DLD1 (cell line): ENCODE measurements at regions not wholly inside any gene's neighbourhood (a gene's known extent, or its start where the extent isn't known, plus 50 kb on each side); places are given as distances from the start of the nearest gene placed in this dataset.

Experiments
- in situ Hi-C: cut with HindIII; loops from 2 replicates; pipeline ENCODE4 v1.10.0; 2017; ENCODE audit warnings: low sequenced_read_pairs

DNA sequence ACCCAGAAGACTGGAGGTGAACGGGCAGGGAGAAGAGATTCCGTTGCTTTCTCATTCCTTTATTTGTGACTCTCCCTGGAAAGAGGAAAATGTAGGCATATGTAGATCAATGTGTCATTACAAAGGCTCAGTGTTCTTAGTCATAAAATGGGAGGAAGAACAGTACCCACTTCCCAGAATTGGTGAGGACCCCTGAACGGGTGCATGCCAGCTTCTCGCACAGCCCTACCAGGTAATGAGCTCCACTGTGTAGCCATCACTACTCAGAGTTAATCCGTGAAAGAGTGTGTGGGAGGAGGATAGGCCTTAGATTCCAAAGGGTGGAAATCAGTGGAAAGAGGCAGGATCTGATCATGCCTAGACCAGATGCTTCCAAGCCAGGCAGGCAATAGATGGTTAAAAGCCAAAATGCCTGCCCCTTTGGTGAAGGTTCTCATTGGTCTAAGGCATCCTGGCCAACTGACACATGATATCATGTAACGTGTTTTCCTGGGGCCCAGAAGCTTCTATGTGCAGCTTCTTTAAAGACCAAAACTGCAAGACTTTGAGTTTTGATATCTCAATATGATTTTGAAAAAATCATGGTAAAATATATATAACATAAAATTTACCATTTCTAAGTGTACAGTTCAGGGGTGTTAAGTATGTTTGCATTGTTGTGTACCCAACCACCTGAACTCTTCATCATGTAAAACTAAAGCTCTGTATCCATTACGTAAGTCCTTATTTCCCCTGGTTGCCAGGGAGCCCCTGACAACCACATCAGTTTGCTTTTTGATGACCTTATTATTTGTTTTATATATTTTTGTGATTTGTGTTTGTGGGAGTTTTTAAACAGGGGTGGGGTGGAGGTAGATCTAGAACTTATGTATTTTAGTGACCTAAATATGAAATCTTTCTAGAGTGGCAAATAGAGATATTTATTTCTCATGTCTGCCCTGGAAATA lies 402.2 kb upstream of the CFAP20DC start:
- in situ Hi-C loops, result no loop called here

DNA sequence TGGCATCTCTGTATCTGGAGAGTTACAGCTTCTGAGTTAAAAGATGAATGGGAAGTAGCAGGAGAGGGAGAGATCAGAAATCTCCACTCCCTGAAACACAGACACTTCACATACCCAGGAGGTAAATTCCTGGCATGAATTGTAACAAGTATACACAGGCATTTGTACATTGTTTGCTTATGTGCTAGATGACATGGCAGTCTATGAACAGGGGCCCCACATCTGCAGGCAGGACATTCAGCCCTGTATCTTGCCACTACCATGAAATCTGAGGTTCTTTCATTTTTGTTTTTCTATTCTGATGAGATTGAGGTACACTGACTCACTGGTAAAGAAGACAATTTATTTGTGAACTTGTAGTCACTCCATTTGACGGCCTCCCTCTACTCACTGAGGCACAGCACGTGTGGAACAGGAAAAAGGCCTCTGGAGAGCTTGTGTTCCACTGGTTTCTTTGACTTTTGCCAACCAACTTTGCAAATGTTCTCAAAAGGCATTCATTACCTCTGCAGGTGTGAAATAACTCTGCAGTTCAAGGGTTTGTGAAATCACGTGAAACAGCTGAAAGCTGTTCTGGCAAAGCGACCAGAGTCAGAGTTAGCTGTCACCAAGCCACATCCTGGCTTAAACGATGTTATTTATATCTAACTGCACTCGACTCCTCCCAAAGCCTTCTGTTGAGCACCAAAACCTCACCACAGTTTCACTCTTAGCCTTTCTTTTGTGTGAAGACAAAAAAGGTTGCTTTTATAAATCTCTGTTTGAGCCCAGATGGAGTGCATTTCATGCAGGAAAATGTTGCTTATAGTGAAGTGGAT lies 401.3 kb upstream of the CFAP20DC start:
- in situ Hi-C loops, result no loop called here

- in situ Hi-C loops, result no loop called here
Observed at GRCh38 chr3:59450437-59450836, 400.6 kb upstream of the CFAP20DC start.

DNA sequence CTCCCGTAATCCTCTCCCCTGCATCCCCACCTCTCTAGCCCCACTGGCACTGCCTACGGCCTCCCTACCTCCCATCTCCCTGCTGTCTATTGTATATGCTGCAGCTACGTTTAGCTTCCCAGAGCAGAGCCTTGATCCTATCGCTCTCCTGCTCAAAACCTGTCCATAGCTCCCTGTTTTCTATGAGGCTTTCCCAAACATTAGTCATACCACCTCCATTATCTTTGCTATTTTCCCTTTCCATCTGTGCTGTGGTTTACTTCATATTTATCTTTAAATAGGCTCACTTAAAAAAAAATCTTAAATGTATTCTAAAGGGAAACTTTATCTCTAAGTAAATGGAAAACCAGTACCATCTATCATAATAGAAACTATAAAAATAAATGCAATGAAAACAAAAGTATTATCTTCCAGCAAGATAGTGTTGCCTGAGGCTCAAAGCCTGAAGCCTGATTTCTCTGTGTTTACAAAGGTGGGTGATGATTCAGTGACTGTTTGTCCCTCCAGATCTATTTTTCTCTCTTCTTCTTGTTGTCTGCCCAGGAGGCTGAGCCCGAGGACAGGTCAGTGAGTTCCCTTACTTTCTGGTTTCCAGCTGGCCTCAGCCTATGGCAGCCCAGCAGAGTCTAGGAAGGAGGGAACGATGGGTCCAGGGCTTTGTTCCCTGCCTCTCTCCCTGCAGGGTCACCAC lies 397.1 kb upstream of the CFAP20DC start:
- in situ Hi-C loops, result no loop called here

DNA sequence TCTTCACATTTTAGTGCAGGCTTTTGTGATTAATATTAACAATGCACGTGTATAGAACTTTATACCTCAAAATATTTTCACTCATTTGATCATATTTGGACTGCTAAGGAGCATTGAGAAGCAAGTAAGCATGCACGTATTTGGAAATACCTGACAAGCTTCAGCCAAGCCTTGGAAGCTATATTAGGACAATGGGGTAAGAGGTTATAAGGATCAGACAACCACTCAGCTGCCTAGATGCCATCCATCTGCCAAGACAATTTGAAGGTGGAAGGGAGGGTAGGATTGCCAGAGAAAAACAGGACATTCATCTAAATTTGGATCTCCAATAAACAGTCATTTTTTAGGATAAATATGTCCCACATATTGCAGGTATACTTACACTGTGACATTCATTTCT lies 394.9 kb upstream of the CFAP20DC start:
- in situ Hi-C loops, result no loop called here

- in situ Hi-C loops, result no loop called here
Observed at GRCh38 chr3:59444294-59444671, 394.5 kb upstream of the CFAP20DC start.

DNA sequence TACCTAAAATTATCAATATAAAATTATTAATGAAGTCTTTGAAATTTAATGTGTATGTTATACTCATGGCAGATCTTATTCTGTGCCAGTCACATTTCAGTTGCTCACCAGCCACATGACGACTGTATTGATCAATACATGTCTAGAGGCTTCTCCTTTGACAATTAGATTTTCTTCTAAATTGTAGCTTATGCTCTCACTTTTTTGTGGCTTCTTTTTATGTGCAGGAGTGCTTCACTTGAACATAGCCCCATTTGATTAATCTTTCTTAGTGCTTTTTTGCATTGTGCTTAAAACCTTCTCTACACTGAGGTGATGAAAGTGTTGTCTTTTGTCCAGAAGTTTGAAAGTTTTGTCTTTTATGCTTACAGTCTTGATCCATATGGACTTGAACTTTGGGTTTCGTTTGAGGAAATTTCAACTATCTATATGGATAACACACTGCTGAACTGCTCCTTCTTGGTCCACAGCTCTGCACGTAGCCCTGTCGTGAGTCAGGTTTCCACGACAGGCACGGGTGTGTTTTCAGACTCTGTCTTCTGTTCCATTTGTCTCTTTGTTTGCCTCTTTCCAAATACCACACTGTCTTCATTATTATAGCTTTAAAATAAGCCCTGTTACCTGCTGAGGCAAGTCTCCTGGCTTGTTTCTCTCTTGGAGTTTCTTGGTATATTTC lies 393.9 kb upstream of the CFAP20DC start:
- in situ Hi-C loops, result no loop called here

DNA sequence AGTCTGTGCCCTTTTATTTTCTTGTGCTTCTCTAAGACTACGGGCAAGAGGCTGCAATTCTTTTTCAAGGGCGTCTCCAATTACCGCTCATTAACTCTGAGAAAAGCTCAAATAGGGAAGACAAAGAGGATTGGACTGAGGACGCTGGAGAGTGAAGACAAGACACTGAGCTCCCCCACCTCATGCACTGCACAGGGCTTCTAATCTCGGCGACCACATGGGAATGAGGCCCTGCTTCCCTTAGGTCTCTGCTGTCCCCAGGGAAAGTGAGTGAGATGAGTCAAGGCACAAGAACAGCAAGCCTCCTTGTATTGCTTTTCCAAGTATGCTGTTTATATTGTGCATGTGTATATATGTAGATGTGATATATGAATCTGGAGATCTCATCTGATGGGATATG lies 392.2 kb upstream of the CFAP20DC start:
- in situ Hi-C loops, result no loop called here

- in situ Hi-C loops, result no loop called here
Observed at GRCh38 chr3:59440285-59441028, 390.6 kb upstream of the CFAP20DC start.

DNA sequence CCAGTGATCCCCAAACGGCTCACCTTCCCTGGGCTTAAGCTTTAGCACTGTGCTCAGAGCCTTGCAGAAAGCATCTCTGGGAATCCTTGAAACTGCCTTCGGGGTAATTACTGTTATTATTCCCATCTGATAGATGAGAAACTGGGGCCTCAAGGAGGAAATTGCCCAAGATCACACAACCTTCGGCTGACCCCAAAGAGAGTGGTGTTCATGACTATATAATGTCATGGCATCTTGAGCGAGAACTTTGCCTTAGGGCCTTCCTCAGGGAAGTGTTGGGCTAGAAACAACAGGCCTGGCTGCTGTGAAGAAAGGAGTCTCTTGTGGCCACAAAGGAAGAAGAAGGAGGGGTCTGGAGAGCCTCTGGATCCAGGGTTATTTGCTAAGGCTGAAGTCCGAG lies 388.7 kb upstream of the CFAP20DC start:
- in situ Hi-C loops, result loop anchor here (10.0 kb wide), 1 partner anchor 74 kb away; no protein-coding TSS in a partner anchor

DNA sequence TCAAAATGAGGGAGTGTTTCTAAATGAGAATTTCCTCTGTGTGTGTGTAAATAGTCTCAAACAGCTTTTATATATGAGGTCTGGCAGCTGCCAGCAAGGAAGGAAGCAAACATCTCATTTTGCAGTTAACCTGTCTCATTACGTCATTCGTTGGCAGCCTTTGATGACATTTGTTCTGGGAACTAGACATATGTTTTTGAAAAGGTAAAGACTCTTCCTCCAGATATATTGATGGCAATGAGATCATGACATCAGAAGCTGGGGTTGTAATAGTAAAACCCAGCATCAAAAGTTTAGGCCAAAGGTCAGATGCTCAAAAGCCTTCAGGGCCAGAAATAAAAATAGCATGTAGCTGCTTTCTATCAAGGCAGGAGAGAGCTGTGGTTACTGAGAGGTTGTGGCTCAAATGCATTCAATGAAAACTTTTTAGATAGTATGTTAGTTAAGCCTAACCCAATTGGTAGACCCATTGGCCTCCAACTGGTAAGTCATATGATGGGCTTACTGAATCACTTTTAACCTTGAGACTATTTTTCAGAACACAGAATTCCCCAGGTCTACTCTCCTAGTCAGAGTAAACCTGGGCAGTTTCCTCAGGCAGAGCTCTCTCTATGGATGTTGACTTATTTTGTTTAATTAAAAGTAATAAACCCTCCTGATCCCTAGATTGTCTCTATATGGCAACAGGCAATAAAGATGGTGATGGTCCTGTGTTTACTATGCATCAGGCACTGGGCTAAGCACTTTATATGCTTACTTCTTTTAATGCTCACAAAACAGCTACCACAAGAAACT lies 386.5 kb upstream of the CFAP20DC start:
- in situ Hi-C loops, result loop anchor here (10.0 kb wide), 1 partner anchor 72 kb away; no protein-coding TSS in a partner anchor

DNA sequence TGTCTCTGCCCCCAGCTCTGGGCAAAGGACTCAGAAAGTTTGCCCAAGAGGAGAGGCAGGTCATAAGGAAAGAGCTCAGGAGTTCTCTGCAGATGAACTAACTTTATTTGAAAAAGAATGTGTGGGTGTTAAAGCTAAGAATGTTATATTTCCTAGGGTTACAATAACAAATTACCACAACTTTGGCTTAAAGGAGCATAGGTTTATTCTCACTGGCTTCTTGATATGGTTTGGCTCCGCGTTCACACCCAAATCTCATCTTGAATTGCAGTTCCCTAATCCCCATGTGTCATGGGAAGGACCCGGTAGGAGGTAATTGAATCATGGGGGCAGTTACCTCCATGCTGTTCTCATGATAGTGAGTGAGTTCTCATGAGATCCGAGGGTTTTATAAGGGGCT lies 383.7 kb upstream of the CFAP20DC start:
- in situ Hi-C loops, result loop anchor here (10.0 kb wide), 1 partner anchor 69 kb away; no protein-coding TSS in a partner anchor

DNA sequence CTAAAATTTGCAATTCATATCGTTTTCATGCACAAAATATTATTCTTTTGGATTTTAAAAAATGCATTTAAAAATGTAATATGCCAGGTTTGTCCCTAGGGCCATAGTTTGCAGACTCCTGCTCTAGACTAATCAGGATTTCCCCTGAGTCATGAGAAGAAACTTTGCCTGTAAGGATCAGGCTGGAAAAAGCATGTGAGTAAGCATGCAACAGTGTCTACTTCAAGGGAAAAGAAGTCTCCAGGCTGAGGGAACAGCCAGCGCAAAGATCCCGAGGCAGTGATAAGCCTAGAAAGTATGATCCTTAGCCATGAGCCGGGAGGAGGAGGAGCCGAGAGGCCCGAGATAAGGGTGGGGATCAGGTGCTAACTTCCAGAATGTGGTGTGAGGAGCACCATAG lies 382.8 kb upstream of the CFAP20DC start:
- in situ Hi-C loops, result loop anchor here (10.0 kb wide), 1 partner anchor 68 kb away; no protein-coding TSS in a partner anchor

DNA sequence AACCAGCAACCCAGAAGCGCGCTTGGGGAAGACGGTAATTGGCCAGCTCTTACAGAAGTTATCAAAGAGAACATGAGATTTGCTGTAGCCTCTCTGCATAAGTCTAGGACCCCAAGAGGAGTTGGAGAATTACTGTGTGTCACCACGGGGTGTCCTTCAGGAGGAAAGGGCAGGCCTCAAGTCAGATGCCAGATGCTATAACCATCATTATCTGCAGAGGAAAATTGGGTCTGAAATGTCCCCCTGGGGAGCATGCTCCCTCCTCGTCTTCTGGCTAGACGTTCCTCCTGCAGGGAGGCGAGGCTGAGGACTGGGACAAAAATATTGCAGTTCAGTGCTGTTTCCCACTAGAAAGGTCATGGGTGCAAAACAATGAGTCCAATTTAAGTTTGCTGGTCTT lies 380.5 kb upstream of the CFAP20DC start:
- in situ Hi-C loops, result loop anchor here (10.0 kb wide), 1 partner anchor 66 kb away; no protein-coding TSS in a partner anchor

DNA sequence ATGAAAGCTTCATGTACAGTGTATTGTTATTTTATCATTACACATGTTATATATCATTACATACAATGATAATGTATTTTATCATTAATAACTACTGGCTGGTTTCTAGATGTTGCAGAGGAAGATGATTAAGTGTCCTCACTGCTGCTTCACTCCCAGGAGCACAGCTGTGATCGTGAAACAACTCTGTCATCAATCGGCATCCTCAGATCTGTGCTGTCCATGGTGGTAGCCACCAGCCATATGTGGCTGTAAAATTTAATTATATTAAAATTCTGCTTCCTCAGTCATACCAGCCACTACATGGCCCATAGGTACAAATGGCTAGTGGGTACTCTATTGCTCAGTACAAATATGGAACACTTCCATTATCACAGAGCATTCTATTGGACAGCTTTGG lies 379.4 kb upstream of the CFAP20DC start:
- in situ Hi-C loops, result no loop called here

- in situ Hi-C loops, result no loop called here
Observed at GRCh38 chr3:59426821-59427565, 377.2 kb upstream of the CFAP20DC start.

DNA sequence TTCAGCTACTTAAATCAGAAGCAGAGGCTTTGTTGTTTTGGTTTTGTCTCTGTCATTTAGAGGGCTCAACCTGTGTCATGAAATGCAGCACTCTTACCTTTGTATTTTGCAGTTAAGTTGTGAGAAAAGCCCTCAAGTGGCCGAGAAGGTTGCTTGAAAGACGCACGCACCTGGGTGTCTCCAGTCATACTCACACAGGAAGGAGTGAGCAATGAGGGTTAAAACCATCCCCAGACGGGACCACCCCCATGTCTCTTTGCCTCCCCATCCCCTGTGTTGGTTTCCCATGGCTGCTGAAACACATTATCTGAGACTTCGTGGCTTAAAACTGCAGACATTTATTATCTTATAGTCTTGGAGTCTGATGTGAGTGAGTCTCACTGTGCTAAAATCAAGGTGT lies 376.1 kb upstream of the CFAP20DC start:
- in situ Hi-C loops, result no loop called here

GRCh38 chr3:59425371-59425770 lies 375.5 kb upstream of the CFAP20DC start:
- in situ Hi-C loops, result no loop called here
